ENCODE measurements at regions not wholly inside any gene's neighbourhood (a gene's known extent, or its start where the extent isn't known, plus 50 kb on each side); places are given as distances from the start of the nearest gene placed in this dataset.

DNA sequence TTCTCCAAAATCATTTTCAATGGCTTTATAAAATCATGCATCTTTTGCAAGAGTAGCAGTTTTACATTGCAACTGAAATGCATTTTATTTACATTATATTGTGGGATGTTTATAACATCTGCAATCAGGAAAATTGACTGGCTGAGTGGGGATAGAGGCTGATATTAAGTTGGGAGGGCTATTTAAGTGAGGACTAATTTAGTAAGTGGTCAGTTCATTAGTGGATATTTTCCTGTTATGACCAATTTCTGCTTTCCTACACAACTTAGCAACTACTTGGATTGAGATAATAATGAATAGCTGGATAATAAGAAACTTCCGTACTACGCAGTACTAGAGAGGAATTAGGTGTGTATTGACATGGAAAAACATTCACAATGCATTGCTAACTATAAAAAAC is 92.9 kb upstream of the SSBP2 start:
- Histone ChIP-seq H3K79me2 (ENCODE audit: insufficient read depth, low read length) (no peaks in the 10 kb centered on the region), H3K4me1 (ENCODE audit: insufficient read depth, low read length) (no peaks in the 10 kb centered on the region; the same call in 1 of the 2 replicates), H3K9ac (ENCODE audit: low read depth, low read length) (no peak overlapping the region), H2AFZ (ENCODE audit: low read depth, low read length) (no peak overlapping the region), H4K20me1 (ENCODE audit: insufficient read depth, low read length) (no peaks in the 10 kb centered on the region), H3K4me2 (ENCODE audit: insufficient read depth, low read length) (no peak overlapping the region), H3K27ac (ENCODE audit: low read length) (no peak overlapping the region), H3K27me3 (ENCODE audit: insufficient read depth, low read length, poor library complexity) (no peaks in the 10 kb centered on the region), H3K4me3 (ENCODE audit: low read depth in 1 of 2, low read length in 2 of 2) (no peak overlapping the region), H3K9me3 (ENCODE audit: insufficient read depth, low read length, severe bottlenecking) (no peaks in the 10 kb centered on the region), H3K36me3 (ENCODE audit: insufficient read depth, low read length) (no peaks in the 10 kb centered on the region)
- DNase-seq: no peak
- ATAC-seq (ENCODE audit: insufficient read depth, low read depth): no peak
- no peak for TF ChIP-seq EZH2 (IDR thresholded peaks at IDR 0.05; ENCODE audit: borderline replicate concordance, low read depth, low read length, severe bottlenecking)
- TF ChIP-seq, protein P1, sequence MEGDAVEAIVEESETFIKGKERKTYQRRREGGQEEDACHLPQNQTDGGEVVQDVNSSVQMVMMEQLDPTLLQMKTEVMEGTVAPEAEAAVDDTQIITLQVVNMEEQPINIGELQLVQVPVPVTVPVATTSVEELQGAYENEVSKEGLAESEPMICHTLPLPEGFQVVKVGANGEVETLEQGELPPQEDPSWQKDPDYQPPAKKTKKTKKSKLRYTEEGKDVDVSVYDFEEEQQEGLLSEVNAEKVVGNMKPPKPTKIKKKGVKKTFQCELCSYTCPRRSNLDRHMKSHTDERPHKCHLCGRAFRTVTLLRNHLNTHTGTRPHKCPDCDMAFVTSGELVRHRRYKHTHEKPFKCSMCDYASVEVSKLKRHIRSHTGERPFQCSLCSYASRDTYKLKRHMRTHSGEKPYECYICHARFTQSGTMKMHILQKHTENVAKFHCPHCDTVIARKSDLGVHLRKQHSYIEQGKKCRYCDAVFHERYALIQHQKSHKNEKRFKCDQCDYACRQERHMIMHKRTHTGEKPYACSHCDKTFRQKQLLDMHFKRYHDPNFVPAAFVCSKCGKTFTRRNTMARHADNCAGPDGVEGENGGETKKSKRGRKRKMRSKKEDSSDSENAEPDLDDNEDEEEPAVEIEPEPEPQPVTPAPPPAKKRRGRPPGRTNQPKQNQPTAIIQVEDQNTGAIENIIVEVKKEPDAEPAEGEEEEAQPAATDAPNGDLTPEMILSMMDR (IDR thresholded peaks at IDR 0.05; ENCODE audit: borderline replicate concordance, extremely low read depth, low read length, poor library complexity, severe bottlenecking): no peak

DNA sequence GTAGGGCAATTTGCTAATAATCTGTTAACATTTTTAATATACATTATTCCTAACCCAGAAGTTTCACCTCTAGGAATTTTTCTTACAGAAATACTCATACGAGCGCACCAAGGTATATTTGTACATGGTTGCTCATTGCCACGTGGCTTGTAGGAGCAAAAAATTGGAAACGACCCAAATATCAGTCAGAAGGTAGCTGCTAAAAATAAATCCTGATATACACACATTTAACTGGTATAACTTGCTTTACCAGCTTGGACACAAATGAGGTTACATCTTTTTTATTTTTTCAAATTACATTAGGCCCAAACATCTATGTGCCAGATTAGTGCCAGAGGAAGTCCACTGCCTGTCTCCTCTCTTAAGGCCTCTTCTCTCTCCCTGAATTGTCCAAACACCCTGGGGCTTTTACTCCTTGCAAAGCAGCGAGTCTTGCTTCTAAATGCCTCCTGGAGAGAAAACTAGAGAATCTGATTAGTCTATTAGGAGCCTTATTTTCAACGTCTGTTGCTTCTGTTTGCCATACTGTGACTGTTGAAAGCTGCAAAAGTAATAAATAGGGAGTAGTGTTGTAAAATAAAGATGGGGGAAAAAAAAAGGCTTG is 92.0 kb upstream of the SSBP2 start:
- Histone ChIP-seq H3K27me3 (ENCODE audit: insufficient read depth, low read length, poor library complexity) (no peaks in the 10 kb centered on the region), H4K20me1 (ENCODE audit: insufficient read depth, low read length) (no peaks in the 10 kb centered on the region), H3K79me2 (ENCODE audit: insufficient read depth, low read length) (no peaks in the 10 kb centered on the region), H3K27ac (ENCODE audit: low read length) (no peak overlapping the region), H3K9me3 (ENCODE audit: insufficient read depth, low read length, severe bottlenecking) (no peaks in the 10 kb centered on the region), H3K36me3 (ENCODE audit: insufficient read depth, low read length) (no peaks in the 10 kb centered on the region), H3K9ac (ENCODE audit: low read depth, low read length) (no peak overlapping the region), H3K4me2 (ENCODE audit: insufficient read depth, low read length) (no peak overlapping the region), H3K4me3 (ENCODE audit: low read depth in 1 of 2, low read length in 2 of 2) (no peak overlapping the region), H3K4me1 (ENCODE audit: insufficient read depth, low read length) (peaks cover 5% of the 10 kb centered on the region; the same call in 1 of the 2 replicates), H2AFZ (ENCODE audit: low read depth, low read length) (no peak overlapping the region)
- no peak for DNase-seq
- TF ChIP-seq EZH2 (IDR thresholded peaks at IDR 0.05; ENCODE audit: borderline replicate concordance, low read depth, low read length, severe bottlenecking): no peak
- TF ChIP-seq, protein P1 (IDR thresholded peaks at IDR 0.05; ENCODE audit: borderline replicate concordance, extremely low read depth, low read length, poor library complexity, severe bottlenecking): no peak
- ATAC-seq (ENCODE audit: insufficient read depth, low read depth): no peak

DNA sequence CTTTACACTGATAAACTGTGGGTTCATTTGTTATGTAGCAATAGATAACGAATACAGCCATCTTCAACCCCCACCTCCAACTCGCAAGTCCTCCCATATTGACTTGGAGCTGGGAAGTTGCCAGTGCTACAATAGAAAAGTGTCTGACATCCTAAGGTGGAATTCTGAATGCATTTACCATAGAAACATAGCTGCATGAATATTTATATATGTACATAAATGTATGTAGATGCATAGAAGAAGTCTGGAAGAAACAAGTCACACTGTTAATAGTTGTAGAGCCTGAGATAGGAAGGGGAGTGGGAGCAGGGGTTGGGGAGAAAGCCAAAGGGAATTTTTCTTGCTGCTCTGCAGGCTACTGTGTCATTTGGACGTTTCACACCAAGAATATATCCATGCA is 88.1 kb upstream of the SSBP2 start:
- no peak for DNase-seq
- Histone ChIP-seq H2AFZ (ENCODE audit: low read depth, low read length) (no peak overlapping the region), H3K36me3 (ENCODE audit: insufficient read depth, low read length) (no peaks in the 10 kb centered on the region), H3K27me3 (ENCODE audit: insufficient read depth, low read length, poor library complexity) (no peaks in the 10 kb centered on the region), H4K20me1 (ENCODE audit: insufficient read depth, low read length) (no peaks in the 10 kb centered on the region), H3K79me2 (ENCODE audit: insufficient read depth, low read length) (no peaks in the 10 kb centered on the region), H3K27ac (ENCODE audit: low read length) (no peak overlapping the region), H3K4me2 (ENCODE audit: insufficient read depth, low read length) (no peak overlapping the region), H3K9me3 (ENCODE audit: insufficient read depth, low read length, severe bottlenecking) (no peaks in the 10 kb centered on the region), H3K4me3 (ENCODE audit: low read depth in 1 of 2, low read length in 2 of 2) (no peak overlapping the region), H3K9ac (ENCODE audit: low read depth, low read length) (no peak overlapping the region), H3K4me1 (ENCODE audit: insufficient read depth, low read length) (peaks cover 5% of the 10 kb centered on the region; the same call in 1 of the 2 replicates)
- TF ChIP-seq EZH2 (IDR thresholded peaks at IDR 0.05; ENCODE audit: borderline replicate concordance, low read depth, low read length, severe bottlenecking): no peak
- TF ChIP-seq, protein P1 (IDR thresholded peaks at IDR 0.05; ENCODE audit: borderline replicate concordance, extremely low read depth, low read length, poor library complexity, severe bottlenecking): no peak
- no peak for ATAC-seq (ENCODE audit: insufficient read depth, low read depth)
